ENCODE measurements at regions not wholly inside any gene's neighbourhood (a gene's known extent, or its start where the extent isn't known, plus 50 kb on each side); places are given as distances from the start of the nearest gene placed in this dataset.
"Not testable (repeated sequence)": the region's sequence is repeated elsewhere in the genome, so short reads cannot be mapped to it uniquely, and the experiment has no call there.

DNA sequence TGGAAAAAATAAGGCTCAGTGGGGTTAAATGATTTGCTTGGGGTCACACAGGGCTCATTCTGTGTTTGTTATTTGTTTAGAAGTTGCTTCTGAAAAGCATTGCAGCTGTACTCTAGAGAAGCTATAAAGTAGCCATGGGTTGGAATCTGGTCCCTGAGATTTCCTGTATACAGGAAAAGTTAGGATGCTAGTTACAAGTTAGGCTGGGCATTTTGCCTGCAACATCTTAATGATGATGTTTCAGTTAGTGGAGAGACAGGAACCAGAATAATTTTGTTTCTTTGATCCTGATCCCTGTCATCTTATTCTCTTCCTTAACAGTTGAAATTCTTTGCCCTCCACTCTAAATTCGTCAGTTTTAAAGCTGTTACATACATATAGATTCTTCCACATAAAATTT lies 445.3 kb downstream of the OTOL1 start:
- Histone ChIP-seq H4K8ac (replicated peaks; ENCODE audit: insufficient read length, low read depth, low read length) (no peak overlapping the region), H2AFZ (ENCODE audit: low read length) (no peak overlapping the region), H2BK120ac (ENCODE audit: low read depth, low read length, poor library complexity, severe bottlenecking) (no peak overlapping the region), H4K5ac (ENCODE audit: insufficient read length, low read depth, low read length) (no peak overlapping the region), H3K9me3 (ENCODE audit: control insufficient read depth, low read depth, low read length) (no peaks in the 10 kb centered on the region), H3K27me3 (ENCODE audit: insufficient read depth, low read length) (no peaks in the 10 kb centered on the region), H3K9ac (ENCODE audit: extremely low read depth, insufficient read length, low read length) (no peak overlapping the region), H2BK12ac (ENCODE audit: insufficient read length, low read depth, low read length) (no peak overlapping the region), H3K4ac (ENCODE audit: low read depth, low read length) (no peak overlapping the region), H4K20me1 (ENCODE audit: control insufficient read depth, insufficient read depth, insufficient read length) (no peaks in the 10 kb centered on the region), H3K56ac (ENCODE audit: insufficient read length, low read depth, low read length) (no peak overlapping the region), H3K4me2 (ENCODE audit: insufficient read depth, insufficient read length, low read length) (no peak overlapping the region), H2BK15ac (ENCODE audit: low read depth, low read length) (no peak overlapping the region), H4K91ac (ENCODE audit: insufficient read length, low read depth, low read length) (no peak overlapping the region), H3K23me2 (ENCODE audit: insufficient read length, low read depth, low read length, poor library complexity, severe bottlenecking) (no peaks in the 10 kb centered on the region), H3K18ac (ENCODE audit: insufficient read length, low read depth, low read length) (no peak overlapping the region), H3K79me1 (ENCODE audit: insufficient read depth, low read depth, low read length, poor library complexity, severe bottlenecking) (no peaks in the 10 kb centered on the region), H3K14ac (ENCODE audit: insufficient read depth, low read length) (no peak overlapping the region), H2AK5ac (ENCODE audit: insufficient read length, low read length) (no peak overlapping the region), H2BK5ac (ENCODE audit: insufficient read length, low read length) (no peak overlapping the region), H2BK20ac (ENCODE audit: low read depth, low read length, poor library complexity, severe bottlenecking) (no peak overlapping the region), H3T11ph (ENCODE audit: low read length) (no peak overlapping the region), H3K23ac (ENCODE audit: insufficient read length, low read depth, low read length) (no peak overlapping the region), H3K79me2 (ENCODE audit: insufficient read depth, low read length) (no peaks in the 10 kb centered on the region), H3K4me1 (ENCODE audit: insufficient read depth, low read length) (no peaks in the 10 kb centered on the region), H3K27ac (ENCODE audit: insufficient read length, low read depth, low read length) (no peak overlapping the region)
- H3K36me3 Mint-ChIP-seq (ENCODE audit: insufficient read depth in 1 of 3, low read depth in 3 of 3): peaks cover 0 to 12% (median 4%) of the 10 kb centered on the region in 3 experiments; a peak in 6 of 7 replicates
- no peaks in the 10 kb centered on the region for H3K27me3 Mint-ChIP-seq (ENCODE audit: low read depth)
- no peak for DNase-seq
- H3K4me3 Mint-ChIP-seq: no peak overlapping the region
- peaks cover 13 to 20% of the 10 kb centered on the region in 2 experiments; a peak in 4 of 5 replicates for H3K9me3 Mint-ChIP-seq
- no peak overlapping the region for H3K27ac Mint-ChIP-seq
- no CpG with 5 or more reads among the region's 1 CpG for WGBS (ENCODE audit: extremely low coverage, insufficient read length, low lambda C conversion rate)
- TF ChIP-seq, protein P1, sequence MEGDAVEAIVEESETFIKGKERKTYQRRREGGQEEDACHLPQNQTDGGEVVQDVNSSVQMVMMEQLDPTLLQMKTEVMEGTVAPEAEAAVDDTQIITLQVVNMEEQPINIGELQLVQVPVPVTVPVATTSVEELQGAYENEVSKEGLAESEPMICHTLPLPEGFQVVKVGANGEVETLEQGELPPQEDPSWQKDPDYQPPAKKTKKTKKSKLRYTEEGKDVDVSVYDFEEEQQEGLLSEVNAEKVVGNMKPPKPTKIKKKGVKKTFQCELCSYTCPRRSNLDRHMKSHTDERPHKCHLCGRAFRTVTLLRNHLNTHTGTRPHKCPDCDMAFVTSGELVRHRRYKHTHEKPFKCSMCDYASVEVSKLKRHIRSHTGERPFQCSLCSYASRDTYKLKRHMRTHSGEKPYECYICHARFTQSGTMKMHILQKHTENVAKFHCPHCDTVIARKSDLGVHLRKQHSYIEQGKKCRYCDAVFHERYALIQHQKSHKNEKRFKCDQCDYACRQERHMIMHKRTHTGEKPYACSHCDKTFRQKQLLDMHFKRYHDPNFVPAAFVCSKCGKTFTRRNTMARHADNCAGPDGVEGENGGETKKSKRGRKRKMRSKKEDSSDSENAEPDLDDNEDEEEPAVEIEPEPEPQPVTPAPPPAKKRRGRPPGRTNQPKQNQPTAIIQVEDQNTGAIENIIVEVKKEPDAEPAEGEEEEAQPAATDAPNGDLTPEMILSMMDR (conservative IDR thresholded peaks at IDR 0.05): no peak
- peaks cover 2 to 8% of the 10 kb centered on the region in 2 experiments; a peak in 3 of 4 replicates for H3K4me1 Mint-ChIP-seq

DNA sequence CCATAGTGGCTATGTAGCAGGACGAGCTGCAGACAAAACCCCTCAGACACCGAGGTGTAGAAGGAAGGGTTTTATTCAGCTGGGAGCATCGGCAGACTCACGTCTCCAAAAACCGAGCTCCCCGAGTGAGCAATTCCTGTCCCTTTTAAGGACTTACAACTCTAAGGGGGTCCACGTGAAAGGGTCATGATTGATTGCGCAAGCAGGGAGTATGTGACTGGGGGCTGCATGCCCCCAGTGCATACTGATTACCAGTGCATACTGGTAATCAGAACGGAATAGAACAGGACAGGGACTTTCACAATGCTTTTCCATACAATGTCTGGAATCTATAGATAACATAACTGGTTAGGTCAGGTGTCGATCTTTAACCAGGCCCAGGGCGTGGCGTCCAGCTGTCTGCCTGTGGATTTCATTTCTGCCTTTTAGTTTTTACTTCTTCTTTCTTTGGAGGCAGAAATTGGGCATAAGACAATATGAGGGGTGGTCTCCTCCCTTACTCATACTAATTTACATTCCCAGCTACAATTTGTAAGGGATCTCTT lies 447.3 kb downstream of the OTOL1 start:
- not testable (repeated sequence) for H4K8ac ChIP-seq (replicated peaks; ENCODE audit: insufficient read length, low read depth, low read length); H2BK15ac ChIP-seq (ENCODE audit: low read depth, low read length); H3K27me3 Mint-ChIP-seq (ENCODE audit: low read depth); H3K18ac ChIP-seq (ENCODE audit: insufficient read length, low read depth, low read length); H3K14ac ChIP-seq (ENCODE audit: insufficient read depth, low read length); H2BK20ac ChIP-seq (ENCODE audit: low read depth, low read length, poor library complexity, severe bottlenecking); H4K91ac ChIP-seq (ENCODE audit: insufficient read length, low read depth, low read length); H3K4me1 Mint-ChIP-seq; H3K4me1 ChIP-seq (ENCODE audit: insufficient read depth, low read length); H2BK5ac ChIP-seq (ENCODE audit: insufficient read length, low read length); H2BK12ac ChIP-seq (ENCODE audit: insufficient read length, low read depth, low read length); H3K23me2 ChIP-seq (ENCODE audit: insufficient read length, low read depth, low read length, poor library complexity, severe bottlenecking); H3K23ac ChIP-seq (ENCODE audit: insufficient read length, low read depth, low read length); H3K27ac Mint-ChIP-seq; H3K56ac ChIP-seq (ENCODE audit: insufficient read length, low read depth, low read length); H3K27ac ChIP-seq (ENCODE audit: insufficient read length, low read depth, low read length); H2BK120ac ChIP-seq (ENCODE audit: low read depth, low read length, poor library complexity, severe bottlenecking); H3K9ac ChIP-seq (ENCODE audit: extremely low read depth, insufficient read length, low read length); H2AFZ ChIP-seq (ENCODE audit: low read length); H3K79me1 ChIP-seq (ENCODE audit: insufficient read depth, low read depth, low read length, poor library complexity, severe bottlenecking); H4K5ac ChIP-seq (ENCODE audit: insufficient read length, low read depth, low read length); H3K4ac ChIP-seq (ENCODE audit: low read depth, low read length); H3K79me2 ChIP-seq (ENCODE audit: insufficient read depth, low read length); H4K20me1 ChIP-seq (ENCODE audit: control insufficient read depth, insufficient read depth, insufficient read length); H3T11ph ChIP-seq (ENCODE audit: low read length); DNase-seq; H3K4me2 ChIP-seq (ENCODE audit: insufficient read depth, insufficient read length, low read length); H3K4me3 Mint-ChIP-seq; H3K9me3 ChIP-seq (ENCODE audit: control insufficient read depth, low read depth, low read length); H3K27me3 ChIP-seq (ENCODE audit: insufficient read depth, low read length); H2AK5ac ChIP-seq (ENCODE audit: insufficient read length, low read length)
- Mint-ChIP-seq H3K36me3 (ENCODE audit: insufficient read depth in 1 of 3, low read depth in 3 of 3) (peaks cover 0 to 12% (median 2%) of the 10 kb centered on the region in 3 experiments; a peak in 5 of 7 replicates), H3K9me3 (peaks cover 9 to 12% of the 10 kb centered on the region in 2 experiments; a peak in 4 of 5 replicates)
- no CpG with 5 or more reads among the region's 12 CpGs for WGBS (ENCODE audit: extremely low coverage, insufficient read length, low lambda C conversion rate)

Measured in H9 (cell line).